HG02678 (cell line): ENCODE measurements at regions not wholly inside any gene's neighbourhood (a gene's known extent, or its start where the extent isn't known, plus 50 kb on each side); places are given as distances from the start of the nearest gene placed in this dataset.

Source experiments
- ATAC-seq: cut with Tn5 transposase; IDR thresholded peaks from one replicate; pipeline ENCODE4 v1.9.1; 2021; ENCODE audit warnings: mild to moderate bottlenecking, moderate library complexity; ENCODE audit not compliant: unreplicated experiment

GRCh38 chr18:30106356-30106755 lies 936.2 kb downstream of the DSC3 start:
- ATAC-seq: no peak

DNA sequence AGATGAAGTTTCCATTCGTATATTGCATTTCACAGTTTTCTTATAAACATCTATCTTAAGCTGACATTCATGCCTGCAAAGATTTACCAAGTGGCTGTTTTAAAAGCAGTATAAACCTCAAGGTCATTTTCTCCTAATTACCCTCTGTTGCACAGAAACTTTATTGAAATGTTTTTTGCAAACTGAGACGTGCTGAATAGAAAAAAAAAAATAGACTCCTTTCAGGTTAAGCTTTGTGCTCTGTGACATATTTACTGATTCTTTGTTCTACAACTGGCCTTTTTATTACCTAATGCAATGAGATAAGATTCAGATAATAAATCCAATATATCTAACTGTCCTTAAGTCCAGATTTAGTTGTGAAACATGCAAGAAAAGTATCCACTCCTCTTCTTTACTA lies 938.7 kb downstream of the DSC3 start:
- no peak for ATAC-seq

- no peak for ATAC-seq
Measured at GRCh38 chr18:30096796-30097195, 945.7 kb downstream of the DSC3 start.

GRCh38 chr18:30094556-30094955 lies 948.0 kb downstream of the DSC3 start:
- ATAC-seq: no peak

DNA sequence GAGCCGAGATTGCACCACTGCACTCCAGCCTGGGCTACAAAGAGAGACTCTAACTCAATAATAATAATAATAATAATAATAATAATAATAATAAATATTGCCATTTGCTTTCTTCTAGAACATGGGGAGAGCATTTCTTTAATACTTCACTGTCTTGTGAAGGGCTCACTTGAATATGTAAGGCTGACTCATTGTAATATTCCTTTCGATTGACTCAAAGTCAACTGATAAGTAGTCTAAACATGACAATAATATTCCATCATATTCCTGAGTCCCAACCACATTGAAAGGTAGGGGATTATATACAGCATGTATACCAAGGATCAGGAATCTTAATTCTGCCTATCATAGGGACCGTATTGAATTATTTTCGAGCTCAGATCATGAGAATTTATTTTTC lies 949.2 kb downstream of the DSC3 start:
- ATAC-seq: no peak

DNA sequence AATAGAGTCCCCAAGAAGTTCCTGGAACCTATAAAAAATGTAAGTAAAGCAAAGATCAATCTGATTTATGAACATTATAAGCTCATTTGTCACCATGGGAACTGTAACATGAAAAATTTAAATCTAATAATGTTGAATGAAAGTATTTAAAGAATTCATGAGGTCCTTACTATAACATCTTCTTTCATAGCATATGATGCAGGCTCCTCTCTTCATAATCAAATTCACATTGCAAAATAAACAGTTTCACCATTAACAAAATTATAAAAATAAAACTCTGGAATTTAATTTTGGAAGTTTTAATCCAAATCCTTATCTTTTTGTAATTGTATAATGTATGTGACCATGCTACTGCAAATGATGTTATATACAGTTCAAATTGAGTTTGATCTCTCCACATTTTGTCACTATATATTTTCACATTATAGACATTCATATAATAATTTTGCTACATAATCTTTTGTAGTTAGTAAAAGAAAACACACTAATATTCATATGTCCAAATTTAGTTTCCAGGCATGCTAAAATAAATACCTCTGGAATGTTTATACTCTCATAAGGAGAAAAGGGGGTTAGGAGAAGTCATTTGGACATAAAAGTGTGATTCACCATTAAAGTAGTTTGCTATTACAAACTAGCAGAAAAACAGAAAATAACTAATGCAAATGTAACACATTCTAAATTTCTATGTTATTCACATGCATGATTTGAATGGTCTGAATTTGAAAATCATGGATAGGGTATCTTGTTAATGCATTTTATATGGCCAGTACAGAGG lies 954.1 kb downstream of the DSC3 start:
- ATAC-seq: no peak

- no peak for ATAC-seq
Measured at GRCh38 chr18:30086351-30086750, 956.2 kb downstream of the DSC3 start.

GRCh38 chr18:30081122-30081521 lies 961.4 kb downstream of the DSC3 start:
- ATAC-seq: no peak

DNA sequence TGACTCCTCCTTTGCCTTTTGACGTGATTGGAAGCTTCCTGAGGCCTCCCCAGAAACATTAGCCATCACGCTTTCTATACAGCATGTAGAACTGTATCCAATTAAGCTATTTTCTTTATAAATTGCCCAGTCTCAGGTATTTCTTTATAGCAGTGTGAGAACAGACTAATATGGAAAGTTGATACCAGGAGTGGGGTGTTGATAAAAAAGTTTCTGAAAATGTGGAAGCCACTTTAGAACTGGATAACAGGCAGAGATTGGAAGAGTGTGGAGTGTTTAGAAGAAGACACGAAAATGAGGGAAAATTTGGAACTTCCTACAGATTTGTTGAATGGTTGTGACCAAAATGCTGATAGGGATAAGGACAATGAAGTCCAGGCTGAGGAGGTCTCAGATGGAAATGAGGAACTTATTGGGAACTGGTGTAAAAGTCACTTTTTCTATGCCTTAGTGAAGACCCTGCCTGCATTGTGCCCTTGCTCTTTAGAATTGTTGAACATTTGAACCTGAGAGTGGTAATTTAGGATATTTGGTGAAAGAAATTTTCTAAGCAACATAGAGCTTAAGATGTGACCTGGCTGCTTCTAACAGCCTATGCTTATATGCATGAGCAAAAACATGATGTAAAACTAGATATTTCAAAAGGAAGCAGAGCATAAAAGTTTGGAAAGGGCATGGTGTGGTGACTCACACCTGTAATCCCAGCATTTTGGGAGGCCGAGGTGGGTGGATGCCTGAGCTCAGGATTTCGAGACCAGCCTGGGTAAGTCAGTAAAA lies 969.7 kb downstream of the DSC3 start:
- no peak for ATAC-seq

DNA sequence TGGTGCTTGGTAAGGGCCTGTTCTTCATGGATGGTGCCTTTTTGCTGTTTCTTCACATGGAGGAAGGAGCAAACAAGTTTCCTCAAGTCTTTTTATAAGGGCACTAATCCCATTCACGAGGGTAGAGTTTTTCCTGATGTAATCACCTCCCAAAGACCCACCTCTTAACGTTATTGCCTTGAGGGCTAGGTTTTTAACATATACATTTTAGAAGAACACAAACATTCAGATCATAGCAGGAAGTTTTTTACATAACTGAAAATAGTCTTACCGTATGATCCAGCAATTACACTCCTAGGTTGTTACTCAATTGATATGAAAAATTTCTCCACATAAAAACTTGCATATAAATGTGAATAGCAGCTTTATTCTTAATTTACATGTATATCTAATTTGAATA lies 976.3 kb downstream of the DSC3 start:
- no peak for ATAC-seq

GRCh38 chr18:30057398-30057797 lies 985.1 kb downstream of the DSC3 start:
- ATAC-seq: no peak

DNA sequence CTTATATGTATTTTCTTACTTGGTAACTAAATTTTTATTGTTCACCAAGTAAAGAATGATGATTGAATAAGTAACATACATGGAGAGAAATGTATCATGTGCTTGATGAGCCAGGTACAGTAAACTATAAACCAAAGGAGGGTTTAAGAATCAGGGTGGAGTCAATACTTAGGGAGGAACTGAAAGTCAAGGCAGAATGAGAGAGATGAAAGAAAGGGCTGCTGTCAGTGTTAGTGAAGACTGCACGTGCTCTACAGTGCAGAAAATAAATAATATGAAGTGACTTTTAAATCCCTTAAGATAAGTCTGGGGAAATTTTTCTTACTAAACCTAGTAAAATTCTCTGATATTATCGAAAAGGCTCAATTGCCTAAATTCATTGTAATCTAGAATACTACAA lies 986.0 kb downstream of the DSC3 start:
- no peak for ATAC-seq

DNA sequence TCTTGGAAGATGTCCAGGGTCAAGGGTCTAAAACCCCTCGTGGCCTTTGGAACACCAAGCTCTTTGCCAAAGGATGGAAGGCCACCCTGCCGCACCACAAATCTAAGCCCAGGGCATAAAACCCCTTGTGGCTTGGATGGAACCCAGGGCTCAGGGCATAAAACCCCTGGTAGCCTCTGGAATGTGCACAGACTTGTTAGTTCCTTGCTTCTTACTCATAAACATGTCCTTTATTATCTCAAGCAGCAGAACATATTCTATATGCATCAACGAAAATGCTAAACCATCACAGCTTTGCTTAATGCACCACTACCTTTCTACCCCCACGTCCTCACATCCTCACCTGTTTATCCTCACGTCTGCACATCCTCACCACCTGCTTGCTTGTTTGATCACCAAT lies 998.0 kb downstream of the DSC3 start:
- ATAC-seq: no peak

DNA sequence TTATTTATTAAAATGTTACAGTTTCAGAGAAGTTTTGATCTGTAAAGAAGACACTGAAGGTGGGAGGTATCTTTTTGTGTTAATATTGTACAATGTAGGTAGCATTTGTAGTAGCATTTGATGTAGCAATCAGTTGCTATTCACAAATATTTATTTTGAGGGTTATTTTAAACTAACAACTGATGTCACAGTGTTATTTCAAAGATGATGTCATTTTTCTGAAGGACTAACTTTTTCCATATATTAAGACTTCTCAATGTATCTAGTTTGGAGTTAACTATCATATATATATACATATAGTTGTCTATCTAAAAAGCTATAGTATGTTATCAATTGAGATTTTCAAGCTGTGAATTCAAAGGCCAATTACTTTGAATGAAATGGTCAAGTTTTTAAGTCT lies 1003.3 kb downstream of the DSC3 start:
- ATAC-seq: no peak

DNA sequence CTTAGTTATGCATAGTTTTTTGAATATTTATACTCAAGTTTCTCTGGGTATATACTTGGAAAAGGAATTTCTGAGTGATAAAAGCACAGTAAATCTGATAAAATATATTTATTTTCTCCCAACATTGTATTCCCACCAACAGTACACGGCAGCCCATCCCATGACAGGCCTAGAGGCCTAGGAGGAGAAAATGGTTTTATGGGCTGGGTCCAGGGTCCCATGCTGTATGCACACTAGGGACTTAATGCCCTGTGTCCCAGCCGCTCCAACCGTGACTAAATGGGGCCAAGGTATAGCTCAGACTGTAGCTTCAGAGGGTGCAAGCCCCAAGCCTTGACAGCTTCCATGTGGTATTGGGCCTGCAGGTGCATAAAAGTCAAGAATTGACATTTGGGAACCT lies 1007.7 kb downstream of the DSC3 start:
- ATAC-seq: no peak

- ATAC-seq: no peak
Measured at GRCh38 chr18:30016179-30016578, 1026.4 kb downstream of the DSC3 start.

- no peak for ATAC-seq
Measured at GRCh38 chr18:30004965-30005364, 1037.6 kb downstream of the DSC3 start.

- ATAC-seq: no peak
Measured at GRCh38 chr18:29982218-29982617, 1060.3 kb downstream of the DSC3 start.

- ATAC-seq: no peak
Measured at GRCh38 chr18:29979881-29980280, 1062.7 kb downstream of the DSC3 start.

- no peak for ATAC-seq
Measured at GRCh38 chr18:29969876-29970275, 1072.7 kb downstream of the DSC3 start.

- no peak for ATAC-seq
Measured at GRCh38 chr18:29962579-29962978, 1080.0 kb downstream of the DSC3 start.

DNA sequence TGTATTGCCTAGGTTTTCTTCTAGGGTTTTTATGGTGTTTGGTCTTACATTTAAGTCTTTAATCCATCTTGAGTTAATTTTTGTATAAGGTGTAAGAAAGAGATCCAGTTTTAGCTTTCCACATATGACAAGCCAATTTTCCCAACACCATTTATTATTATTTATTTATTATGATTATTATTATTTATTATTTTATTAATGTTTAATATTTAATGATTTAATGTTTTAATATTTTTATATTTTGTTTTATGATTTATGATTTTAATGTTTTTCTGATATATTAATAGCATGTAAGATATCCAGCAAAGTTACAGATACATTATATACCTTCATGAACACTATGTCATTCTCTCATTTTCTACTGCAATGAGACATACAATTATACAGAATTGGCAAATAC lies 1082.0 kb downstream of the DSC3 start:
- ATAC-seq: no peak
